Neural progenitor cell (in vitro differentiated cells): ENCODE measurements at regions not wholly inside any gene's neighbourhood (a gene's known extent, or its start where the extent isn't known, plus 50 kb on each side); places are given as distances from the start of the nearest gene placed in this dataset.
A peak's percentile ranks its signal among the peaks of the same experiment; 100 is the strongest.

ENCODE experiments used
- DNase-seq: peaks from one replicate; pipeline ENCODE4 v3.0.0-alpha.2; 2016; ENCODE audit warnings: low spot score
- H2AFZ ChIP-seq: fragments of 200-600 bp; sonication (generic); replicated peaks from 2 replicates; pipeline ENCODE4 v1.6.1; 2016; ENCODE audit warnings: antibody characterized with exemption
- H3F3A ChIP-seq: fragments of 200-600 bp; sonication (generic); 2 replicates; pipeline ENCODE4 v1.6.1; 2016; ENCODE audit warnings: antibody characterized with exemption, low read depth
- H3K27ac ChIP-seq: fragments of 200-600 bp; sonication (generic); 2 replicates; pipeline ENCODE4 v1.5.1; 2016; ENCODE audit warnings: mild to moderate bottlenecking
- H3K27me3 ChIP-seq: fragments of 200-600 bp; sonication (generic); 2 replicates; pipeline ENCODE4 v1.6.1; 2016; ENCODE audit warnings: mild to moderate bottlenecking, moderate library complexity
- H3K36me3 ChIP-seq: fragments of 200-600 bp; sonication (generic); 2 replicates; pipeline ENCODE4 v1.5.1; 2016
- H3K4me1 ChIP-seq: fragments of 200-600 bp; sonication (generic); 2 replicates; pipeline ENCODE4 v1.6.1; 2016; ENCODE audit warnings: mixed run types
- H3K4me2 ChIP-seq: fragments of 200-600 bp; sonication (generic); 2 replicates; pipeline ENCODE4 v1.6.1; 2016
- H3K4me3 ChIP-seq: fragments of 200-600 bp; sonication (generic); 2 replicates; pipeline ENCODE4 v1.5.1; 2016
- H3K79me2 ChIP-seq: fragments of 200-600 bp; sonication (generic); 2 replicates; pipeline ENCODE4 v1.6.1; 2016; ENCODE audit warnings: low read depth
- H3K9ac ChIP-seq: fragments of 200-600 bp; sonication (generic); 2 replicates; pipeline ENCODE4 v1.6.1; 2016
- H3K9me3 ChIP-seq: fragments of 200-600 bp; sonication (generic); 2 replicates; pipeline ENCODE4 v1.5.1; 2016; ENCODE audit warnings: low read depth
- H4K20me1 ChIP-seq: fragments of 200-600 bp; sonication (generic); 2 replicates; pipeline ENCODE4 v1.6.1; 2016; ENCODE audit warnings: low read depth
- H3K27ac Mint-ChIP-seq: 3 replicates; pipeline ENCODE4 v1.8.0; 2021; ENCODE audit warnings: mixed read lengths
- H3K27me3 Mint-ChIP-seq: 2 replicates; pipeline ENCODE4 v1.8.0; 2022; ENCODE audit warnings: low read depth, mild to moderate bottlenecking, inconsistent platforms, moderate library complexity, mixed read lengths; ENCODE audit not compliant: insufficient read depth
- H3K36me3 Mint-ChIP-seq: 3 replicates; pipeline ENCODE4 v1.8.0; 2021; ENCODE audit warnings: mixed read lengths
- H3K4me1 Mint-ChIP-seq: 3 replicates; pipeline ENCODE4 v1.8.0; 2021; ENCODE audit warnings: mixed read lengths
- H3K4me3 Mint-ChIP-seq: 3 replicates; pipeline ENCODE4 v1.8.0; 2021; ENCODE audit warnings: mild to moderate bottlenecking, moderate library complexity, mixed read lengths
- H3K9me3 Mint-ChIP-seq: 3 replicates; pipeline ENCODE4 v1.8.0; 2020; ENCODE audit warnings: mixed read lengths
- CTCF ChIP-seq: fragments of 200-600 bp; sonication (generic); IDR thresholded peaks from 2 replicates; pipeline ENCODE4 v1.5.1; 2017; ENCODE audit warnings: antibody characterized with exemption, mild to moderate bottlenecking
- EZH2 ChIP-seq: fragments of 200-600 bp; sonication (generic); IDR thresholded peaks from 2 replicates; pipeline ENCODE4 v1.6.1; 2017; ENCODE audit warnings: antibody characterized with exemption, mild to moderate bottlenecking, moderate library complexity
- EZH2phosphoT487 ChIP-seq: fragments of 200-600 bp; sonication (generic); IDR thresholded peaks from 2 replicates; pipeline ENCODE4 v1.6.1; 2017; ENCODE audit warnings: antibody characterized with exemption

- H3K27ac ChIP-seq, result no peak overlapping the region
- H3K4me1 Mint-ChIP-seq, result peaks cover 24% of the 10 kb centered on the region
- no peak overlapping the region for H3K4me2 ChIP-seq
- H3F3A ChIP-seq, result no peaks in the 10 kb centered on the region
- H3K9me3 ChIP-seq, result no peaks in the 10 kb centered on the region
- TF ChIP-seq CTCF (no peak), EZH2 (no peak), EZH2phosphoT487 (no peak)
- H3K27me3 Mint-ChIP-seq, result peaks cover 5% of the 10 kb centered on the region
- H3K9ac ChIP-seq, result no peak overlapping the region
- no peaks in the 10 kb centered on the region for H3K27me3 ChIP-seq
- H3K4me3 ChIP-seq, result no peak overlapping the region
- H3K9me3 Mint-ChIP-seq, result no peaks in the 10 kb centered on the region
- peaks cover 18% of the 10 kb centered on the region for H3K4me1 ChIP-seq
- no peaks in the 10 kb centered on the region for H3K36me3 ChIP-seq
- H3K27ac Mint-ChIP-seq, result no peak overlapping the region
- no peaks in the 10 kb centered on the region for H3K36me3 Mint-ChIP-seq
- no peaks in the 10 kb centered on the region for H4K20me1 ChIP-seq
- peak overlapping the region; percentile 92 for H2AFZ ChIP-seq
- DNase-seq, result no peak
- no peaks in the 10 kb centered on the region for H3K79me2 ChIP-seq
- no peak overlapping the region for H3K4me3 Mint-ChIP-seq
Observed at GRCh38 chr5:142382186-142382585, 57.4 kb upstream of the SPRY4 start.

- no peak for DNase-seq
- H3K9ac ChIP-seq, result no peak overlapping the region
- H3K4me3 ChIP-seq, result no peak overlapping the region
- no peaks in the 10 kb centered on the region for H3K36me3 Mint-ChIP-seq
- H3K27ac Mint-ChIP-seq, result no peak overlapping the region
- no peak overlapping the region for H3K4me2 ChIP-seq
- no peak overlapping the region for H3K4me3 Mint-ChIP-seq
- no peaks in the 10 kb centered on the region for H3K36me3 ChIP-seq
- no peak overlapping the region for H3K27ac ChIP-seq
- no peaks in the 10 kb centered on the region for H3F3A ChIP-seq
- H3K4me1 Mint-ChIP-seq, result peaks cover 24% of the 10 kb centered on the region
- no peaks in the 10 kb centered on the region for H3K27me3 ChIP-seq
- H3K9me3 ChIP-seq, result no peaks in the 10 kb centered on the region
- TF ChIP-seq EZH2phosphoT487, result no peak
- TF ChIP-seq CTCF, result no peak
- no peak for TF ChIP-seq EZH2
- H3K4me1 ChIP-seq, result peaks cover 17% of the 10 kb centered on the region
- peaks cover 3% of the 10 kb centered on the region for H3K27me3 Mint-ChIP-seq
- H2AFZ ChIP-seq, result no peak overlapping the region
- no peaks in the 10 kb centered on the region for H4K20me1 ChIP-seq
- H3K79me2 ChIP-seq, result no peaks in the 10 kb centered on the region
- no peaks in the 10 kb centered on the region for H3K9me3 Mint-ChIP-seq
Observed at GRCh38 chr5:142378737-142379634, 54.2 kb upstream of the SPRY4 start.

GRCh38 chr5:142375944-142376411 is 51.2 kb upstream of the SPRY4 start:
- H3K27me3 Mint-ChIP-seq, result peaks cover 4% of the 10 kb centered on the region
- Histone ChIP-seq H3K27me3 (no peaks in the 10 kb centered on the region), H3K79me2 (no peaks in the 10 kb centered on the region), H3K4me2 (peak overlapping the region; percentile 17), H4K20me1 (no peaks in the 10 kb centered on the region), H3F3A (no peaks in the 10 kb centered on the region), H3K9ac (no peak overlapping the region), H3K27ac (no peak overlapping the region), H3K4me1 (peaks cover 9% of the 10 kb centered on the region), H3K9me3 (no peaks in the 10 kb centered on the region), H3K36me3 (no peaks in the 10 kb centered on the region), H3K4me3 (no peak overlapping the region), H2AFZ (peak overlapping the region; percentile 8)
- H3K4me1 Mint-ChIP-seq, result peaks cover 14% of the 10 kb centered on the region
- DNase-seq, result no peak
- no peaks in the 10 kb centered on the region for H3K9me3 Mint-ChIP-seq
- H3K4me3 Mint-ChIP-seq, result no peak overlapping the region
- peak overlapping the region; percentile 86 for H3K27ac Mint-ChIP-seq
- H3K36me3 Mint-ChIP-seq, result peaks cover 2% of the 10 kb centered on the region
- TF ChIP-seq EZH2phosphoT487 (no peak), CTCF (no peak), EZH2 (no peak)
